ENCODE measurements at regions not wholly inside any gene's neighbourhood (a gene's known extent, or its start where the extent isn't known, plus 50 kb on each side); places are given as distances from the start of the nearest gene placed in this dataset.

GRCh38 chr19:33948651-33949335 is 152.1 kb downstream of the KCTD15 start:
- DNase-seq (ENCODE audit: low spot score): no peak

DNA sequence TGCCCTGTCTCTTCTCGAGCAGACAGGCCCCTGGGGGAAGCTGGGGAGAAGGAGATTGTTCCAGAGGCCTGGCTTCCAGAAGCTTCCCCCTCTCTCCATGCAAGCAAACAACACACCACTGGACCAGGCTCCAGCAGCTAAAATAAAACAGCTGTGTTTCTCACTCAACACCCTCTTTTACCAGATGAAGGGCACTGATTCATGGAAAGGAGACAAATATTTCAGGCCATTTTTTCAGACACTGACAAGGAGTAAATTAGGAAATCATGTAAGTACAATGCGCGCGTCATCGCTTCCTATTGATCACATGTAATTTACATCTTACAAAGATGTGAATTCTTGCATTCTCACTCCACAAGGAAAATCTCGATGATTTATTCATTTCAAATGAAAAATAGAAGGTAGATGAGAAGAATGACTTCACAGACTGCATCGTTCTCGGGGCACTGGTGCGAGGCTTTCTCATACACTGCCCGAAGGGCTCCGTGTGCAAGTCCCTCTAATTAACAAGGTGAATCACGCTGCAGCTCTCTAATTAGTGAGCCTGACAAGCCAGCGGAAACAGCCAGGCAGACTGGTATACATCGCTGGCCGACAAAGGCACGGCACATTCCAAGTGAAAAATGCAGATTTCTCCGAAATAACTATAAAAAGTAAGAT is 153.6 kb downstream of the KCTD15 start:
- DNase-seq (ENCODE audit: low spot score): no peak

GRCh38 chr19:33953023-33953422 is 156.4 kb downstream of the KCTD15 start:
- no peak for DNase-seq (ENCODE audit: low spot score)

DNA sequence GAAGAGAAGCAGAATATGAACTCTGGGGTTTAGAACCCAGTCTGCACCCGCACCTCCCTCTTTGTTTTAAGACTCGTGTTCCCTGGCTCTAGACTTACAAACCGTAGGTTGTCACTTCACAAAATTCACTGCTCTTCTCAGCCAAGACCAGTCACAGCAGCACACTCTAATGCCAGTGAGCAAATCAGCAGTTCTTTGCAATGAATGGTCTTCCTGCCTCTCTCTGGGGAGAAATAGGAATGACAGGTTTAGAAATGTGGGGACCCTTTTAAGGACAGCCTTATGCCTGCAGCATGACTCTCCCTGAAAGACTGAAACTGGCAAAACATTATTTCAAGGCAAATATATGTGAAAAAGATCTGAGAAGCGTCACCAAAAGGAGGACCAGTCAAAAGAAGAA is 156.9 kb downstream of the KCTD15 start:
- no peak for DNase-seq (ENCODE audit: low spot score)

GRCh38 chr19:33954686-33955085 is 158.0 kb downstream of the KCTD15 start:
- no peak for DNase-seq (ENCODE audit: low spot score)

- no peak for DNase-seq (ENCODE audit: low spot score)
Measured at GRCh38 chr19:33956941-33957340, 160.3 kb downstream of the KCTD15 start.

GRCh38 chr19:33957804-33958203 is 161.1 kb downstream of the KCTD15 start:
- DNase-seq (ENCODE audit: low spot score): no peak

DNA sequence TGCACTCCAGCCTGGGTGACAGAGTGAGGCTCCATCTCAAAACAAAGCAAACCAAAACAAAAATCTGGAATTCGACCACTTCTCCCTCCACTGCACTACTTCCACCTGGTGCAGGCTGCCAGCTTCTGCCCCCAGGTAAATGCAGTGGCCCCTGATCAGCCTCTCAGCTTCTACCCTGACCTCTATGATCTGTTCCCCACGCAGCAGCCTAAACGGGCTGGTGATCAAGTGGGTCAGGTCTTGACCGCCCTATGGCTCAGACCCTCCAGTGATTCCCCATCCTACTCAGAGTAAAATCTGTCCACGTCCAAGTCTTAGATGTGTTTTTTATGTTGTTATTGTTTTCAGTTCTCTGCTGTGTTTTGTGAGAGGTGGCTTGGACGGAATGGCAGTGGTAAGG is 163.9 kb downstream of the KCTD15 start:
- no peak for DNase-seq (ENCODE audit: low spot score)

DNA sequence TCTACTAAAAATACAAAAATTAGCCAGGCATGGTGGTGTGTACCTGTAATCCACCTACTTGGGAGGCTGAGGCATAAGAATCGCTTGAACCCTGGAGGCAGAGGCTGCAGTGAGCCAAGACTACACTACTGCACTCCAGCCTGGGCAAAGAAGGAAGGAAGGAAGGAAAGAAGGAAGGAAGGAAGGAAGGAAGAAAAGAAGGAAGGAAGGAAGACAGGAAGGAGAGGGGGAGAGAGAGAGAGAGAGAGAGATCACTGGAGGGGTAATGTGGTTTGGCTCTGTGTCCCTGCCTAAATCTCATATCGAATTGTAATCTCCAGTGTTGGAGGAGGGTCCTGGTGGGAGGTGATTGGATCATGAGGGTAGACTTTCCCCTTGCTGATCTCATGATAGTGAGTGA is 165.5 kb downstream of the KCTD15 start:
- DNase-seq (ENCODE audit: low spot score): no peak

DNA sequence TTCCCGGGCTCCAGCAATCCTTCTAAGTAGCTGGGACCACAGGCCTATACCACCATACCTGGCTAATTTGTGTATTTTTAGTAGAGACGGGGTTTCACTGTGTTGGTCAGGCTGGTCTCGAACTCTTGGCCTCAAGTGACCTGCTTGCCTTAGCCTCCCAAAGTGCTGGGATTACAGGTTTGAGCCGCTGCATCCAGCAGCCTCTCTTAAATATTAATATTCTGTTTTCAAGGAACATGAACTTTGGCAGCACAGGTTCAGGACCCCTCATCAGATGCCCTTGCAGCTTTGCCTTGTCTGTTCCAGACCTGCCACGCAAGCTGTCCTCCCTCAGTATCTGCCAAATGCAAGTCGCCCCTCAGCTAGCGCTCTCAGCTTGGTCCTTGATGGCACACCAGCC is 166.8 kb downstream of the KCTD15 start:
- DNase-seq (ENCODE audit: low spot score): no peak

GRCh38 chr19:33971073-33971472 is 174.4 kb downstream of the KCTD15 start:
- DNase-seq (ENCODE audit: low spot score): no peak

GRCh38 chr19:33977756-33978685 is 181.4 kb downstream of the KCTD15 start:
- DNase-seq (ENCODE audit: low spot score): no peak

DNA sequence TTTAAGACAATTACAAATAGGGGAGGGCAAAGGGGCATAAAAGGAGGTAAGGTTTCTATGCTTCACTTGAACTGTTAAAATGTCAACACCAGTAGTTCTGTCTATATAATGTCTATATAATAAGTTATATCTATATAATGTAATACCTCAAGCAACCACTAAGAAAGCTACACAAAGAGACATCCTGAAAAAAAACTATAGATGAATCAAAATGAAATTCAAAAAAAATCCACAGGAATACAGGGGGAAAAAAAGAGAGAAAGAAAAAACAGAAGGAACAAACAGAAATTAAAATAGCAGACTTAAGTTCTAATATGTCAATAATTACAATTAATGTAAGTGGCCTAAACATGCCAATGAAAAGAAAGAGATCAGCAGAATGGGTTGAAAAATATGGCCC is 186.0 kb downstream of the KCTD15 start:
- no peak for DNase-seq (ENCODE audit: low spot score)

DNA sequence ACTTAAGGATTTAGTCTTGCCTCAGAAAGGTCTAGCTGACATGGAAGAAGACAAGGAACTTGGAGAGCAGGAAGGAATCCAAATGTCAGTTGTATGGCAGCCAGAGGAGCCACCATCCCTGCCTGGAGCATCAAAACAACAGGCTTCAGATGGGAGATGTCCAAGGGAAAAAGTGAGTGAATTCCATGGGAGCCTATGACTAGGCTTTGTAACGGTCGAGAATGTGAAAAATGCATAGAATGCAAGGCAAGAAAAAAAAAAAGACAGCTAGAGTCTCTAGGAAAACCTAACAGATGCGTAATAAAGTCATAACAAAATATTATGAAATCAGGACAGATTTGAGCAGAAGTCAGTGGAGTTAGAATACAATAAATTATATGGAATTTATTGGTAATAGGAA is 183.7 kb upstream of the LSM14A start:
- no peak for DNase-seq (ENCODE audit: low spot score)

DNA sequence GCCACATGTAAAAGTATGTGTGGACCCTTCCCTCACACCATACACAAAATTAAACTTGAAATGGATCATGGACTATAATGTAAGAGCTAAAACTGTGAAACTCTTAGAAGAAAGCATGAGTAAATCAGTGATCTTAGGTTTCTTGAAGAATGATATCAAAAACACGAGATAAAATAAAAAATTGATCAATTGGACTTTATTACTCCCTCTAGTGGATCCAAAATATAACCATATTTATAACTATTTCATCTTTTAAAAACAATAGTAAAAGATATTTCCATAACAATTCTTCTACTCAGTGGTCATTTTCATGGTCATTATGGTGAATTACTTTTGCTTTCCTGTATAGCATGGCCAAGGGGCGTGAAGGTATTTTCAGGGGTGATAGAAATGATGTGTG is 174.6 kb upstream of the LSM14A start:
- DNase-seq (ENCODE audit: low spot score): no peak

GRCh38 chr19:33998302-33998701 is 174.0 kb upstream of the LSM14A start:
- DNase-seq (ENCODE audit: low spot score): no peak

GRCh38 chr19:33998739-33999345 is 173.5 kb upstream of the LSM14A start:
- DNase-seq (ENCODE audit: low spot score): no peak

- DNase-seq (ENCODE audit: low spot score): no peak
Measured at GRCh38 chr19:34017024-34017423, 155.3 kb upstream of the LSM14A start.

DNA sequence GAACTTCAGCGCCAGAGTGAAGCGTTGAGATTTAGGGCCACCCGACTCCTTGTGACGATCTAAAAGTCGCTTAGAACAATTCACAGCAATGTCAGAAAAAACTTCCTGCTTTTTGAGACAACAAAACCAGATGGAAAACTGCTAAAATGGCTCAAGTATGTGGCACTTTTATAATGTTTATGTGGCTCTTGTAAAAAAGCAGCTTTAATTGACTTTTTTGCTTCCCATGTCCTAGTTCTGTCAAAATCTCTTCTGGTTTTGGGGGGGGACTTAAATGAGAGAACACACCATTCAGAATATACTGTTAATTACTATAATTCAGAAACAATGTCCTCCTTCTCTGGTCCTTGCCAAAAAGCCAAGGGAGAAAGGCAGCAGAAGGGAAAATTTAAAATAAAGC is 154.7 kb upstream of the LSM14A start:
- DNase-seq (ENCODE audit: low spot score): no peak

DNA sequence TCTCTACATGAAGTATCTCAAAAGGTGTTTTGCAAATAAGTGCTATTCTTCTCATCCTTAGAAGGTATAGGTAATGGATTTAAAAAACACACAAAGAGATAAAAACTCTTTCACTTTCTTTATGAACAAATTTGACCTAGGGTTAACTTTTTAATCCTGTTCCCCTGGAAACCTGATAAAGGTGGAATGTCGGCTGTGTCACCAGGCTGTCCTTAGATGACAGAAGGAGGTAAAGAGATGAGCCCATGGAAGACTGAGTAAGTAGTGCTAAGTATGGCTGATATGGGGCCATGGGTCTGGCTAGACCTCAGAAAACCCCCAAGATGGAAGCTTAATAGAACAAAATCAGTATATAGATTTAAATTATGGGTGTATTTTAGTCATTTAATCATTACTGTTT is 153.8 kb upstream of the LSM14A start:
- DNase-seq (ENCODE audit: low spot score): no peak

DNA sequence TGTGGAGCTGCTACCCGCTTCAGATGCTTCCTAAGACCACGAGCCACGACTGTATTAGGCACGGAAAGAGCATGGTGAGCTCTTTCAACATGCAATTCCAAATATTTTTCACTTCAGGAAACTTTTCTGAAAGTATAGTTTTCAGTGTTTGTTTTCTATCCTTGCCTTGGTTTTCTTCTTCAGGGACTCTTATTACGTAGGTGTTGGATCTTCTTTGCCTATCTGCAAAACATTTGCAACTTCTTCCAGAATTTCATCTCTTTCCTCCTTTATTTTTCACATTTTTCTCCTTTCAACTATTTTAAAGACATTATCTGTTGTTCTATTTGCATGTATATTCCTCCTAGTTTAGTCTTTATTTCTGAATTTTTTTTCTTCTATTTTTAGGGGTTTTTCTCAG is 148.9 kb upstream of the LSM14A start:
- DNase-seq (ENCODE audit: low spot score): no peak

DNA sequence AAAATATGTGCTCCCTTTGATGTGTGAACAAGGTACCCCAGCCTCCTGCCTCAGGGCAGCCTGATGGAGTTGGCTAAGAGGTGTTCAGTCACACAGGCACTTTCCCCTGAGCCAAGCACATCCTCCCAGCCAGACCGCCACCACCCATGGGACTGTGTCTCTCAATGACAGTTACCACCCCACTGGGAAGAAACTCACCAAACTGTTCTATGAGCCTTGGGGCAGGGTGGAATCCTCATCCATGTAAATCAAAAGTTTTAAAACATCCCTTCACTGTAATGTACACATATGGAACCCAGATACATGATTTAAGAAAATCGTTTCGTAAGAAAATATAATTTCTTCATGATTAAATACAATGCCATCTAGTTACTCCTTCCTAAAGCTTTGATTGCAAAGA is 138.4 kb upstream of the LSM14A start:
- no peak for DNase-seq (ENCODE audit: low spot score)
